ENCODE measurements at regions not wholly inside any gene's neighbourhood (a gene's known extent, or its start where the extent isn't known, plus 50 kb on each side); places are given as distances from the start of the nearest gene placed in this dataset.

GRCh38 chr5:17401470-17402288 lies 96.4 kb upstream of the TAF11L2 start:
- TF ChIP-seq CTCF (conservative IDR thresholded peaks at IDR 0.05; ENCODE audit: low read depth, low read length): no peak
- TF ChIP-seq EZH2 (IDR thresholded peaks at IDR 0.05; ENCODE audit: borderline replicate concordance, low read depth, low read length, poor library complexity, severe bottlenecking): no peak
